ENCODE measurements at regions not wholly inside any gene's neighbourhood (a gene's known extent, or its start where the extent isn't known, plus 50 kb on each side); places are given as distances from the start of the nearest gene placed in this dataset.

- intact Hi-C loops (cut with DNase I; ENCODE audit: low total_unique reads) = no loop called here
- no peak for DNase-seq (ENCODE audit: low spot score in 2 of 2)
- WGBS, 2 donors = 79 to 85% methylated on average over 1 of the region's 1 CpG
- TF ChIP-seq POLR2A (IDR thresholded peaks at IDR 0.05) = no peak
- TF ChIP-seq, protein P1, sequence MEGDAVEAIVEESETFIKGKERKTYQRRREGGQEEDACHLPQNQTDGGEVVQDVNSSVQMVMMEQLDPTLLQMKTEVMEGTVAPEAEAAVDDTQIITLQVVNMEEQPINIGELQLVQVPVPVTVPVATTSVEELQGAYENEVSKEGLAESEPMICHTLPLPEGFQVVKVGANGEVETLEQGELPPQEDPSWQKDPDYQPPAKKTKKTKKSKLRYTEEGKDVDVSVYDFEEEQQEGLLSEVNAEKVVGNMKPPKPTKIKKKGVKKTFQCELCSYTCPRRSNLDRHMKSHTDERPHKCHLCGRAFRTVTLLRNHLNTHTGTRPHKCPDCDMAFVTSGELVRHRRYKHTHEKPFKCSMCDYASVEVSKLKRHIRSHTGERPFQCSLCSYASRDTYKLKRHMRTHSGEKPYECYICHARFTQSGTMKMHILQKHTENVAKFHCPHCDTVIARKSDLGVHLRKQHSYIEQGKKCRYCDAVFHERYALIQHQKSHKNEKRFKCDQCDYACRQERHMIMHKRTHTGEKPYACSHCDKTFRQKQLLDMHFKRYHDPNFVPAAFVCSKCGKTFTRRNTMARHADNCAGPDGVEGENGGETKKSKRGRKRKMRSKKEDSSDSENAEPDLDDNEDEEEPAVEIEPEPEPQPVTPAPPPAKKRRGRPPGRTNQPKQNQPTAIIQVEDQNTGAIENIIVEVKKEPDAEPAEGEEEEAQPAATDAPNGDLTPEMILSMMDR (IDR thresholded peaks at IDR 0.05) = no peak
- no peak overlapping the region for H3K4me3 ChIP-seq (ENCODE audit: low read depth, poor library complexity, severe bottlenecking)
These were observed 472.2 kb upstream of the TENM3 start for GRCh38 chr4:181770971-181771370.

- intact Hi-C loops (cut with DNase I; ENCODE audit: low total_unique reads) = no loop called here
- DNase-seq (ENCODE audit: low spot score in 2 of 2) = no peak
- no peak overlapping the region for H3K4me3 ChIP-seq (ENCODE audit: low read depth, poor library complexity, severe bottlenecking)
- 84 to 85% methylated on average over 4 of the region's 4 CpGs for WGBS, 2 donors
- TF ChIP-seq POLR2A (IDR thresholded peaks at IDR 0.05) = no peak
- TF ChIP-seq, protein P1 (IDR thresholded peaks at IDR 0.05) = no peak
These were observed 467.9 kb upstream of the TENM3 start for GRCh38 chr4:181775298-181775697.

DNA sequence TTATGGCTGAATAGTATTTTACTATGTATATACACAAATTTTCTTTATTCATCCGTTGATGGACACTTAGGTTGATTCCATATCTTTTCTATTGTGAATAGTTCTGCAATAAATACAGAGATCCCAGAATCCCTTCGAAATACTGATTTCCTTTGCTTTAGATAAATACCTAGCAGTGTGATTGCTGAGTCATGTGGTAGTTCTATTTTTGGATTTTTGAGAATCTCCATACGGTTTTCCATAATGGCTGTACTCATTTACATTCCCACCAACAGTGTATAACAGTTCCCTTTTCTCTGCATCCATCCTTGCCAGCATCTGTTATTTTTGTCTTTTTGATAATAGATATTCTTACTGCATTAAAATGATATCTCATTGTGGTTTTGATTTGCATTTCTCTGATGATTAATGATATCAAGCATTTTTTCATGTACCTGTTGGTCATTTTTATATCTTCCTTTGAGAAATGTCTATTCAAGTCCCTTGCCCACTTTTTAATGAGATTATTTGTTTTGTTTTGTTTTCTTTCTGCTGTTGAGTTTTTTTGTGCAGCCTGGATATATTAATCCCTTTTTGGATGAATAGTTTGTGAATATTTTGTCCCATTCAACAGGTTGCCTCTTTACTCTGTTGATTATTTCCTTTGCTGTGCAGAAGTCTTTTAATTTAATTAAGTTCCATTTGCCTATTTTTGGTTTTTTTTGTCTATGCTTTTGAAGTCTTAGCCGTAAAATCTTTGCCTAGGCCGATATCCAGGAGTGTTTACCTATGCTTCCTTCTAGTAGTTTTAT lies 466.7 kb upstream of the TENM3 start:
- intact Hi-C loops (cut with DNase I; ENCODE audit: low total_unique reads) = no loop called here
- no peak for DNase-seq (ENCODE audit: low spot score in 2 of 2)
- TF ChIP-seq POLR2A (IDR thresholded peaks at IDR 0.05) = no peak
- TF ChIP-seq, protein P1 (IDR thresholded peaks at IDR 0.05) = no peak
- WGBS, 2 donors = 79 to 84% methylated on average over 5 of the region's 5 CpGs
- no peak overlapping the region for H3K4me3 ChIP-seq (ENCODE audit: low read depth, poor library complexity, severe bottlenecking)

DNA sequence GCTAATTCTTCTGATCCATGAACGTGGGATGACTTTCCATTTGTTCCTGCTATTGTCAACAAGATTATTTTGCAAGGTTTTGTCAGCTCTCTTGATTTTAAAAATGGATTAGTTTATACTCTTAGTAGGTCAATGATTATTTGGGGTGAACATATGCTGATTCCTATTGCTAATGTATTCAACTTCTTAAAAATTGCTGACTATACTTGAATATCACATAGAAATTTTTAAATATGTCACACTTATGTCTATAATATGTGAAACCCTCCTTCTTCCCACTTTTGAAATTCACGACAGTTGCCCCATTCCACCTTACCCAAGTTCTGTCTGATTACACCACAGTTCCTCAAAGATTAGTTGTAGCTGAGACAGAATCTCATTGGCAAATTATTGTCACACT lies 465.7 kb upstream of the TENM3 start:
- H3K4me3 ChIP-seq (ENCODE audit: low read depth, poor library complexity, severe bottlenecking) = no peak overlapping the region
- TF ChIP-seq POLR2A (IDR thresholded peaks at IDR 0.05) = no peak
- TF ChIP-seq, protein P1 (IDR thresholded peaks at IDR 0.05) = no peak
- no peak for DNase-seq (ENCODE audit: low spot score in 2 of 2)
- intact Hi-C loops (cut with DNase I; ENCODE audit: low total_unique reads) = no loop called here
- 79 to 88% methylated on average over 2 of the region's 2 CpGs for WGBS, 2 donors

DNA sequence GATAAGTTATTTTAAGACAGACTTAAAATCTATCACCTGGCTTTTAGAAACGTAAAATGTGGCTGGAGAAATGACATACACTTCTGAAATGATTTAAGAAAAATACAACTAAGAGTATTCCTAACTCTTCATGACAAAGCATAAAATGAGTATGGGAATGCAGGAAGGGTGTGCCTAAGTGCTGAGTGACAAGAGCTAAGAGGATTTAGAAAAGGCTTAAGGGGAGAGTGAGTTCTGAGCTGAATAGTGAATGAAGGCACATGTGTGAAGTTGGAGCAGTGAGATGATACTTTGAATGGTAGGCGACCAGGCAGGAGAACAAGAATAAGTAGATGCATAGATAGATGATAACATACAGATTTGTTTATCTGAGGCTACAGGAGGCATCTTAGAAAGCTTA lies 458.3 kb upstream of the TENM3 start:
- intact Hi-C loops (cut with DNase I; ENCODE audit: low total_unique reads) = no loop called here
- no peak for TF ChIP-seq POLR2A (IDR thresholded peaks at IDR 0.05)
- TF ChIP-seq, protein P1 (IDR thresholded peaks at IDR 0.05) = no peak
- DNase-seq (ENCODE audit: low spot score in 2 of 2) = no peak

GRCh38 chr4:181792641-181793040 lies 450.6 kb upstream of the TENM3 start:
- no peak overlapping the region for H3K4me3 ChIP-seq (ENCODE audit: low read depth, poor library complexity, severe bottlenecking)
- TF ChIP-seq, protein P1 (IDR thresholded peaks at IDR 0.05) = no peak
- no peak for TF ChIP-seq POLR2A (IDR thresholded peaks at IDR 0.05)
- no peak for DNase-seq (ENCODE audit: low spot score in 2 of 2)
- 2 to 9% methylated on average over 1 of the region's 1 CpG for WGBS, 2 donors
- intact Hi-C loops (cut with DNase I; ENCODE audit: low total_unique reads) = no loop called here

More for the DNA sequence above, 458.3 kb upstream of the TENM3 start:
- 52 to 55% methylated on average over 2 of the region's 2 CpGs for WGBS, 2 donors
- no peak overlapping the region for H3K4me3 ChIP-seq (ENCODE audit: low read depth, poor library complexity, severe bottlenecking)
